RWPE2 (cell line): ENCODE measurements at regions not wholly inside any gene's neighbourhood (a gene's known extent, or its start where the extent isn't known, plus 50 kb on each side); places are given as distances from the start of the nearest gene placed in this dataset.

Experiments used
- ATAC-seq: fragments of 200-7000 bp; cut with Tn5 transposase; 3 replicates; pipeline ENCODE4 v1.9.1; 2021; ENCODE audit warnings: low read depth
- DNase-seq: peaks from one replicate; pipeline ENCODE4 v3.0.0-alpha.2; 2020; ENCODE audit warnings: low spot score
- H3K27ac ChIP-seq: fragments of 450-650 bp; 2 replicates; pipeline ENCODE4 v1.5.1; 2017; ENCODE audit warnings: mild to moderate bottlenecking; ENCODE audit not compliant: poor library complexity, severe bottlenecking
- H3K27me3 ChIP-seq: fragments of 250-450 bp; sonication (Bioruptor Pico); 2 replicates; pipeline ENCODE4 v1.5.1; 2021; ENCODE audit warnings: mild to moderate bottlenecking, moderate library complexity; ENCODE audit not compliant: insufficient read depth, poor library complexity, severe bottlenecking
- H3K36me3 ChIP-seq: fragments of 250-450 bp; sonication (Bioruptor Pico); 2 replicates; pipeline ENCODE4 v1.5.1; 2020; ENCODE audit warnings: low read depth, mild to moderate bottlenecking, moderate library complexity
- H3K4me1 ChIP-seq: fragments of 250-450 bp; sonication (Bioruptor Pico); 2 replicates; pipeline ENCODE4 v1.5.1; 2021; ENCODE audit warnings: mild to moderate bottlenecking, moderate library complexity; ENCODE audit not compliant: insufficient read depth, poor library complexity, severe bottlenecking
- H3K4me3 ChIP-seq: fragments of 250-450 bp; sonication (Bioruptor Pico); 2 replicates; pipeline ENCODE4 v1.5.1; 2021; ENCODE audit warnings: mild to moderate bottlenecking, moderate library complexity; ENCODE audit not compliant: severe bottlenecking
- H3K9me3 ChIP-seq: fragments of 250-450 bp; sonication (Bioruptor Pico); 2 replicates; pipeline ENCODE4 v1.5.1; 2021; ENCODE audit warnings: mild to moderate bottlenecking, moderate library complexity; ENCODE audit not compliant: severe bottlenecking
- CTCF ChIP-seq: fragments of 450-650 bp; IDR thresholded peaks from one replicate; pipeline ENCODE4 v1.5.1; 2017; ENCODE audit warnings: mild to moderate bottlenecking, moderate library complexity; ENCODE audit not compliant: poor library complexity, severe bottlenecking

GRCh38 chr4:184310171-184310567 is 92.5 kb upstream of the ENPP6 start:
- no peak for TF ChIP-seq CTCF
- DNase-seq, result no peak
- Histone ChIP-seq H3K27ac (no peak overlapping the region), H3K4me1 (no peaks in the 10 kb centered on the region), H3K9me3 (peaks cover under 1% of the 10 kb centered on the region), H3K36me3 (no peaks in the 10 kb centered on the region), H3K4me3 (no peak overlapping the region), H3K27me3 (no peaks in the 10 kb centered on the region)
- ATAC-seq, result no peak

GRCh38 chr4:184309241-184310170 is 91.8 kb upstream of the ENPP6 start:
- Histone ChIP-seq H3K36me3 (no peaks in the 10 kb centered on the region), H3K9me3 (peaks cover 5% of the 10 kb centered on the region), H3K4me3 (no peak overlapping the region), H3K27me3 (no peaks in the 10 kb centered on the region), H3K4me1 (no peaks in the 10 kb centered on the region), H3K27ac (no peak overlapping the region)
- ATAC-seq, result no peak
- no peak for TF ChIP-seq CTCF
- DNase-seq, result no peak

- Histone ChIP-seq H3K36me3 (no peaks in the 10 kb centered on the region), H3K4me3 (no peak overlapping the region), H3K9me3 (peaks cover 5% of the 10 kb centered on the region), H3K27ac (no peak overlapping the region), H3K4me1 (no peaks in the 10 kb centered on the region), H3K27me3 (no peaks in the 10 kb centered on the region)
- no peak for TF ChIP-seq CTCF
- no peak for DNase-seq
- 0 out of 3 replicates have a peak, but pooled peaks have one; percentile 27 for ATAC-seq
Measured at GRCh38 chr4:184306949-184307348, 89.3 kb upstream of the ENPP6 start.

GRCh38 chr4:184306470-184306869 is 88.8 kb upstream of the ENPP6 start:
- TF ChIP-seq CTCF, result no peak
- H3K27me3 ChIP-seq, result no peaks in the 10 kb centered on the region
- ATAC-seq (no peak), DNase-seq (no peak)
- peaks cover 5% of the 10 kb centered on the region for H3K9me3 ChIP-seq
- H3K4me1 ChIP-seq, result no peaks in the 10 kb centered on the region
- no peak overlapping the region for H3K27ac ChIP-seq
- no peak overlapping the region for H3K4me3 ChIP-seq
- no peaks in the 10 kb centered on the region for H3K36me3 ChIP-seq

- no peak for DNase-seq
- ATAC-seq, result no peak
Measured at GRCh38 chr4:184300816-184301215, 83.1 kb upstream of the ENPP6 start.

More at GRCh38 chr4:184300816-184301215, 83.1 kb upstream of the ENPP6 start:
- TF ChIP-seq CTCF, result no peak
- no peaks in the 10 kb centered on the region for H3K36me3 ChIP-seq
- no peak overlapping the region for H3K27ac ChIP-seq
- H3K4me3 ChIP-seq, result no peak overlapping the region
- peaks cover 5% of the 10 kb centered on the region for H3K9me3 ChIP-seq
- H3K27me3 ChIP-seq, result no peaks in the 10 kb centered on the region
- H3K4me1 ChIP-seq, result no peaks in the 10 kb centered on the region
